Left lung (tissue), 4 donors: ENCODE measurements at regions not wholly inside any gene's neighbourhood (a gene's known extent, or its start where the extent isn't known, plus 50 kb on each side); places are given as distances from the start of the nearest gene placed in this dataset.

ENCODE experiments used
- ATAC-seq: fragments of 200-7000 bp; cut with Tn5 transposase; one replicate; pipeline ENCODE4 v1.9.1; 2020; ENCODE audit warnings: moderate library complexity
- DNase-seq, 4 donors: peaks; one replicate each; pipeline ENCODE4 v3.0.0-alpha.2; 2013 to 2020
- H3K27ac ChIP-seq, 2 donors: fragments of 200-600 bp; sonication (generic) in 1 of 2; one replicate each; pipeline versions ENCODE4 v1.5.0 to v1.8.0; 2020 to 2021
- H3K27me3 ChIP-seq, 2 donors: fragments of 200-600 bp; sonication (generic) in 1 of 2; one replicate each; pipeline versions ENCODE4 v1.5.0 to v1.8.0; 2020 to 2021
- H3K36me3 ChIP-seq, 2 donors: fragments of 200-600 bp; sonication (generic) in 1 of 2; one replicate each; pipeline versions ENCODE4 v1.5.0 to v1.8.0; 2020 to 2021
- H3K4me1 ChIP-seq, 2 donors: fragments of 200-600 bp; one replicate each; pipeline ENCODE4 v1.8.0; 2021
- H3K4me3 ChIP-seq, 2 donors: fragments of 200-600 bp; sonication (generic) in 1 of 2; one replicate each; pipeline versions ENCODE4 v1.5.0 to v1.8.0; 2020 to 2021; ENCODE audit warnings: mild to moderate bottlenecking in 1 of 2
- H3K9me3 ChIP-seq, 2 donors: fragments of 200-600 bp; sonication (generic) in 1 of 2; one replicate each; pipeline versions ENCODE4 v1.5.0 to v1.8.0; 2020 to 2021
- intact Hi-C, 2 donors: fragments of 100-400 bp; cut with DNase I; formaldehyde crosslinking; loops; one replicate each; pipeline versions ENCODE4 v1.11.2 to v1.14.2; 2022
- TF ChIP-seq, protein P1 (sequence below), 2 donors: fragments of 200-600 bp; sonication (generic) in 1 of 2; IDR thresholded peaks; one replicate each; pipeline versions ENCODE4 v1.5.0 to v1.8.0; 2021; ENCODE audit warnings: antibody characterized with exemption in 2 of 2
- donor health status: DM: no; HTN: yes; CAD: no.
- donor health status: DM: no; HTN: no; CAD: no.

- H3K4me3 ChIP-seq: no peak overlapping the region
- no peaks in the 10 kb centered on the region for H3K27me3 ChIP-seq
- H3K36me3 ChIP-seq: no peaks in the 10 kb centered on the region
- TF ChIP-seq, protein P1, sequence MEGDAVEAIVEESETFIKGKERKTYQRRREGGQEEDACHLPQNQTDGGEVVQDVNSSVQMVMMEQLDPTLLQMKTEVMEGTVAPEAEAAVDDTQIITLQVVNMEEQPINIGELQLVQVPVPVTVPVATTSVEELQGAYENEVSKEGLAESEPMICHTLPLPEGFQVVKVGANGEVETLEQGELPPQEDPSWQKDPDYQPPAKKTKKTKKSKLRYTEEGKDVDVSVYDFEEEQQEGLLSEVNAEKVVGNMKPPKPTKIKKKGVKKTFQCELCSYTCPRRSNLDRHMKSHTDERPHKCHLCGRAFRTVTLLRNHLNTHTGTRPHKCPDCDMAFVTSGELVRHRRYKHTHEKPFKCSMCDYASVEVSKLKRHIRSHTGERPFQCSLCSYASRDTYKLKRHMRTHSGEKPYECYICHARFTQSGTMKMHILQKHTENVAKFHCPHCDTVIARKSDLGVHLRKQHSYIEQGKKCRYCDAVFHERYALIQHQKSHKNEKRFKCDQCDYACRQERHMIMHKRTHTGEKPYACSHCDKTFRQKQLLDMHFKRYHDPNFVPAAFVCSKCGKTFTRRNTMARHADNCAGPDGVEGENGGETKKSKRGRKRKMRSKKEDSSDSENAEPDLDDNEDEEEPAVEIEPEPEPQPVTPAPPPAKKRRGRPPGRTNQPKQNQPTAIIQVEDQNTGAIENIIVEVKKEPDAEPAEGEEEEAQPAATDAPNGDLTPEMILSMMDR (IDR thresholded peaks at IDR 0.05): no peak
- H3K9me3 ChIP-seq: no peaks in the 10 kb centered on the region
- ATAC-seq (no peak), DNase-seq (no peak)
- intact Hi-C loops: no loop called here
- no peaks in the 10 kb centered on the region for H3K4me1 ChIP-seq
- H3K27ac ChIP-seq: no peak overlapping the region
These were observed 365.3 kb upstream of the PKN2 start for GRCh38 chr1:88318740-88319139.

GRCh38 chr1:88320291-88320690, 363.8 kb upstream of the PKN2 start:
- Histone ChIP-seq H3K27ac (no peak overlapping the region), H3K4me3 (no peak overlapping the region), H3K36me3 (no peaks in the 10 kb centered on the region), H3K27me3 (no peaks in the 10 kb centered on the region), H3K9me3 (no peaks in the 10 kb centered on the region), H3K4me1 (no peaks in the 10 kb centered on the region)
- intact Hi-C loops: no loop called here
- TF ChIP-seq, protein P1 (IDR thresholded peaks at IDR 0.05): no peak
- no peak for DNase-seq
- ATAC-seq: no peak

- no peak for ATAC-seq
- no peaks in the 10 kb centered on the region for H3K9me3 ChIP-seq
- H3K27me3 ChIP-seq: no peaks in the 10 kb centered on the region
- no peaks in the 10 kb centered on the region for H3K4me1 ChIP-seq
- DNase-seq: peak in 2 of 4 donors; percentile 35 to 58
- H3K4me3 ChIP-seq: no peak overlapping the region
- no peaks in the 10 kb centered on the region for H3K36me3 ChIP-seq
- TF ChIP-seq, protein P1 (IDR thresholded peaks at IDR 0.05): no peak
- no peak overlapping the region for H3K27ac ChIP-seq
- intact Hi-C loops: no loop called here
These were observed 362.4 kb upstream of the PKN2 start for GRCh38 chr1:88321706-88322105.

- Histone ChIP-seq H3K4me1 (peaks cover 0 to 9% of the 10 kb centered on the region in 2 donors), H3K27me3 (no peaks in the 10 kb centered on the region), H3K36me3 (no peaks in the 10 kb centered on the region), H3K4me3 (no peak overlapping the region), H3K27ac (no peak overlapping the region), H3K9me3 (no peaks in the 10 kb centered on the region)
- no peak for DNase-seq
- TF ChIP-seq, protein P1 (IDR thresholded peaks at IDR 0.05): no peak
- intact Hi-C loops: no loop called here
- no peak for ATAC-seq
These were observed 359.2 kb upstream of the PKN2 start for GRCh38 chr1:88324899-88325298.

DNA sequence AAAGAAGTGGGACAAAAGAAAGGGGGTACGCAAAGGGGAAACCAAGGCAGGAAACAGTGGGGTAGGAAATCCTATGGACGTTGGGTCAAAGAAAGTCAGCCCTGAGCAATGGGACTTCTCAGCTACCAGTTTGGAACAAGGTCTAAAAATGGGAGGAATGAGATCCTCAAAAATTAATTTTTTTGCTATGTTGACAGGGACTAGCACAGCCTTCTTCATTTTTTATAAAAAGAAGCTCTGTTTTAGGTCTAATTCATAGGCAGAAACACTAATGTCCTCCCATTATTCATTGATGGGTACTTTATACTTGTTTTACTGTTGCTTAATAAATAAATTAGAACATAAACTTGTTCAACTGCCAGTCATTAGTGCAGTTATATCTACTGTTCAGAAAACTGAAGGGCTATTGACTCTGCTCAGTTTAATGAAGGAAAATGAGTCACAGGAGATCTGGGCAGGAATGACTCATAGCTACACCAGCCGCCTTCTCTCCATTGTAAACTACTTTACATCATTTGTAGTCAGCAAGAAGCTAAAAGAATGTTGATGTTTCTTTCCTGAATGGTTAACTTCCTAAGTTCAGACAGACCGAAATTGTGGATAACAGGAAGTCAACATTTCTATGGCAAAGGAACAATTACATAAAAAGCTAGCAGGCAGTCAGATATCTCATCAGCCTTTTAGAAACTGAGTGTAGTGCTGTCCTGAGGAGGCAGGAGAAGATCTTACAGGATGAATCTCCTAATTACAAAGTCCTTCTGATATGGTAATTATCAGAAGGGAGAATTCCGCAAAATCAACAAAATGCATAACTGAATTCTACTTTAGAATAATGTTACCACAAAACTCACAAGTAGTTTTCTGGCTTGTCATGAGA, 356.4 kb upstream of the PKN2 start:
- Histone ChIP-seq H3K27me3 (no peaks in the 10 kb centered on the region), H3K4me3 (no peak overlapping the region), H3K9me3 (no peaks in the 10 kb centered on the region), H3K36me3 (no peaks in the 10 kb centered on the region), H3K27ac (peak overlapping the region in 1 of 2 donors; percentile 73), H3K4me1 (peaks cover 0 to 9% of the 10 kb centered on the region in 2 donors)
- DNase-seq: no peak
- TF ChIP-seq, protein P1 (IDR thresholded peaks at IDR 0.05): no peak
- intact Hi-C loops: no loop called here
- peak; percentile 96 for ATAC-seq
